ENCODE measurements at regions not wholly inside any gene's neighbourhood (a gene's known extent, or its start where the extent isn't known, plus 50 kb on each side); places are given as distances from the start of the nearest gene placed in this dataset.
"Not testable (repeated sequence)": the region's sequence is repeated elsewhere in the genome, so short reads cannot be mapped to it uniquely, and the experiment has no call there.

GRCh38 chr6:145153495-145153894, 581.8 kb downstream of the EPM2A start:
- DNase-seq (ENCODE audit: low read depth in 2 of 2) = no peak

GRCh38 chr6:145155411-145155810, 579.9 kb downstream of the EPM2A start:
- DNase-seq (ENCODE audit: low read depth in 2 of 2) = no peak

- DNase-seq (ENCODE audit: low read depth in 2 of 2) = no peak
These were observed 579.2 kb downstream of the EPM2A start for GRCh38 chr6:145155873-145156782.

- not testable (repeated sequence) for DNase-seq (ENCODE audit: low read depth in 2 of 2)
These were observed 576.7 kb downstream of the EPM2A start for GRCh38 chr6:145158636-145159035.

- DNase-seq (ENCODE audit: low read depth in 2 of 2) = no peak
These were observed 575.4 kb downstream of the EPM2A start for GRCh38 chr6:145159921-145160320.

- DNase-seq (ENCODE audit: low read depth in 2 of 2) = no peak
These were observed 573.8 kb downstream of the EPM2A start for GRCh38 chr6:145161501-145161900.

GRCh38 chr6:145169726-145170224, 565.5 kb downstream of the EPM2A start:
- no peak for DNase-seq (ENCODE audit: low read depth in 2 of 2)

- DNase-seq (ENCODE audit: low read depth in 2 of 2) = no peak
These were observed 559.9 kb downstream of the EPM2A start for GRCh38 chr6:145175470-145175869.

GRCh38 chr6:145178391-145178790, 556.9 kb downstream of the EPM2A start:
- no peak for DNase-seq (ENCODE audit: low read depth in 2 of 2)

- DNase-seq (ENCODE audit: low read depth in 2 of 2) = no peak
These were observed 547.7 kb downstream of the EPM2A start for GRCh38 chr6:145187491-145188206.

GRCh38 chr6:145189836-145190235, 545.5 kb downstream of the EPM2A start:
- DNase-seq (ENCODE audit: low read depth in 2 of 2) = no peak

GRCh38 chr6:145194389-145194788, 540.9 kb downstream of the EPM2A start:
- DNase-seq (ENCODE audit: low read depth in 2 of 2) = no peak

GRCh38 chr6:145199961-145200360, 535.4 kb downstream of the EPM2A start:
- no peak for DNase-seq (ENCODE audit: low read depth in 2 of 2)

GRCh38 chr6:145204301-145204700, 531.0 kb downstream of the EPM2A start:
- no peak for DNase-seq (ENCODE audit: low read depth in 2 of 2)

- no peak for DNase-seq (ENCODE audit: low read depth in 2 of 2)
These were observed 528.9 kb downstream of the EPM2A start for GRCh38 chr6:145206247-145206907.

- no peak for DNase-seq (ENCODE audit: low read depth in 2 of 2)
These were observed 526.8 kb downstream of the EPM2A start for GRCh38 chr6:145208474-145208873.

GRCh38 chr6:145209272-145209671, 526.0 kb downstream of the EPM2A start:
- no peak for DNase-seq (ENCODE audit: low read depth in 2 of 2)

- DNase-seq (ENCODE audit: low read depth in 2 of 2) = no peak
These were observed 522.5 kb downstream of the EPM2A start for GRCh38 chr6:145212813-145213212.

GRCh38 chr6:145213614-145214013, 521.7 kb downstream of the EPM2A start:
- DNase-seq (ENCODE audit: low read depth in 2 of 2) = no peak

GRCh38 chr6:145214570-145214969, 520.8 kb downstream of the EPM2A start:
- no peak for DNase-seq (ENCODE audit: low read depth in 2 of 2)

GRCh38 chr6:145224450-145224849, 510.9 kb downstream of the EPM2A start:
- no peak for DNase-seq (ENCODE audit: low read depth in 2 of 2)

GRCh38 chr6:145225500-145225899, 509.8 kb downstream of the EPM2A start:
- DNase-seq (ENCODE audit: low read depth in 2 of 2) = no peak

Data from stimulated activated CD4-positive, alpha-beta T cell treated with anti-CD3 and anti-CD28 coated beads, Interleukin-12 subunit alpha, Interleukin-12 subunit beta, amount 100 ng/mL, for 24 hours (primary cell).